ENCODE measurements at regions not wholly inside any gene's neighbourhood (a gene's known extent, or its start where the extent isn't known, plus 50 kb on each side); places are given as distances from the start of the nearest gene placed in this dataset.
A peak's percentile ranks its signal among the peaks of the same experiment; 100 is the strongest.
"Not testable (repeated sequence)": the region's sequence is repeated elsewhere in the genome, so short reads cannot be mapped to it uniquely, and the experiment has no call there.

DNA sequence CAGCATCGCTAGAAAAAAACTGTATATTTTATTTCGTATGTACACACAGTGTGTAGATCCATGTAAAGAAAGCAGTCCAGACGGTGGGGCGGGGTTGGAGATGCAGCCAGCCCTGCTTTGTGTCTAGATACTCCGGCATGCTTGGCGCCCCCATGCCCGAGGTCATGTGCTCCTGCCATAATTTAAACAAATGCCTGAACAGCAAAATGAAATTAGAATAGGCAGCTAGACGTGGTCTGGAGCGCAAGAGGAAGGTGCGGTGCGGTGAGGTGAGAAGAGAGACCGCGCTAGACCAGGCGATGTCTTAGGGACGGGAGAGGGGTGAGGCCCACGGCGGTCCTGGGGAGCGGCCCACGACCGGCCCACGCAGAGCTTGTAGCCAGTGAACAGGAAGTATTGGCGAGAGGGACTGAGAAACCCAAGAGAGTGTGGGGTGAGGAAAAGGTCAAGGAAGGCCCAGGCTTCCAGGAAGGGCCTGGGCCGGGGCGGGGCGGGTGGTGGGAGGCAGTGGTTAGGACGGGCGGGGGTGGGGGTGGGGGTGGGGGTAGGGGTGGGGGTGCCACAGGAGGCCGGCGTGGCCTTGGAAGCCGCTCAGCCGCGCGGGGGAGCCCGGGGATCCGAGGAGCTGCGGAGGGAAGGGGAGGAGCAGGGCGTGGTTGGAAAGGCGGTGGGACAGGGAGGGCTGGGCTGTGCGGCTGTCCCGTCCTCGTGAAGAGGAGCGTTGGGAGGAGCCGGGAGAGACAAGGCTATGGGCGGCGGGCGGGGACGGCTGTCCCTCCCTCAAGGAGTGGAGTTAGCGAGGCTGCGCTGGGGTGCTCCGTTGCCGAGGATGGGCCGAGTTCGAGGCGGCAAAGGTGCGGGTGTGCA is 254.7 kb upstream of the SGCG start:
- H3K4me3 ChIP-seq (replicated peaks; ENCODE audit: low read depth, low read length): peak overlapping the region; percentile 12
- no peak for TF ChIP-seq CTCF (IDR thresholded peaks at IDR 0.05; ENCODE audit: low read length, missing control alignments)
- peak; percentile 8 for DNase-seq (ENCODE audit: low read depth)

DNA sequence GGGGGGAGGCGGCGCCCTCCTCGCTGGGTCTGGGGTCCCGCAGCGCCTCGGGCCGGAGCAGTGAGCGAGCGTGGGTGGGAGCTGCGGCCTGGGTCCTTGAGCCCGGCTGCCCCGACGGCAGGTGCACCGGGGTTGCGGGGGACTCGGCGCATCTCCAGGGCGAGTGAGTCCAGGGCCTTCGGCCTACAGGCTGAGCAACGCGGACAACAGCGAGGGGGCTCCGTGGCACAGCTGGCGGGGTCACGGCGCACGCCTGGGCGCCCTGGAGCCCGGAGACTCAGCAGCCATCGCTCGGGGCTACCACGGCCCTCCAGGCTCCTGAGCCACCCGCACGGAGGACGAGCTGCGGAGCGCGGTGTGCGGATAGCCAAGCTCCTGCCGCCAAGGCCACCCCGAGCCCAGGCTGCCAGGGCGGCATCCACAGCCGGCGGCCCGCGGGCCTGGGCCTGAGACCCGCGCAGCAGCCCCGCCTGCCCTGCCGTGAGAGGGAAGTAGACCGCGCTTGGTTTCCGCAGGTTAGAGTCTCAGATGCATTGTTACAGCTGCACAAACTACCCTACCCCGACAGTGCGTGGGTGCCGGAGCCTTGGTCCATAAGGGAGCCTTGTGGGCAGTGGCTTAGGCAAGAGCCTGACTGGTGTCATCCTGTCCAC is 253.9 kb upstream of the SGCG start:
- H3K4me3 ChIP-seq (replicated peaks; ENCODE audit: low read depth, low read length): no peak overlapping the region
- no peak for TF ChIP-seq CTCF (IDR thresholded peaks at IDR 0.05; ENCODE audit: low read length, missing control alignments)
- no peak for DNase-seq (ENCODE audit: low read depth)

- DNase-seq (ENCODE audit: low read depth); H3K4me3 ChIP-seq (replicated peaks; ENCODE audit: low read depth, low read length): not testable (repeated sequence)
Measured at GRCh38 chr13:22927845-22928244, 252.9 kb upstream of the SGCG start.

DNA sequence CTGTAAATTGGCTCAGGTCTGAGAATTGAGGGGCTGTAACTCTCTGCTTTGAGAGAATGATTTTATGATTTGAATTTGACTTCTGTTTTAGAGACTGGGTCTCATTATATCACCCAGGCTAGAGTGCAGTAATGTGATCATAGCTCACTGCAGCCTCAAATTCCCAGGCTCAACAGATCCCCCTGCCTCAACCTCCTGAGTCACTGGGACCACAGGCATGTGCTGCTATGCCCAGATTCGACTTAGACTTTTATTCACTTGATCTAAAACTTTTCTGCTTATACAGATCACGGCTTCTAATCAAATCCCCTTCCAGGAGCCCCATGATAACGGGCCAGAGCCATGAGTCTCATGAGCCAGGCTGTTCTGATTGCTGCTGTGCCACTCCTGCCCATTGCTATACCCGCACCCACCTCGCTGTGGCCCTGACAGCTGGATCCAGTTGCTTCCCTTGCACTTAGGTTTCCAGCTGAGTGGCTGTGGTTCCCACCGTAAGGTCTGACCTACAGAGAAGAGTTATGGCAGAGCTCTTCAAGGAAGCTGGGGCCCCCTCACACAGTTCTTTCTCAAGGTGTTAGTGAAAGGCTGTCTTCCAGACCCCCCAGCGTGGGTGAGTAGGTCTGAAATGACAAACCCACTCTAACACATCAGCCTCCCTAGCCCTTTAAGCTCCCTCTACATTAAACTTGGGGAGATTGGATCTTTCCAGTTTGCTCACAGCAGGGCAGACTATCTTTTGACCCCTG is 251.2 kb upstream of the SGCG start:
- no peak for TF ChIP-seq CTCF (IDR thresholded peaks at IDR 0.05; ENCODE audit: low read length, missing control alignments)
- H3K4me3 ChIP-seq (replicated peaks; ENCODE audit: low read depth, low read length): no peak overlapping the region
- DNase-seq (ENCODE audit: low read depth): no peak

DNA sequence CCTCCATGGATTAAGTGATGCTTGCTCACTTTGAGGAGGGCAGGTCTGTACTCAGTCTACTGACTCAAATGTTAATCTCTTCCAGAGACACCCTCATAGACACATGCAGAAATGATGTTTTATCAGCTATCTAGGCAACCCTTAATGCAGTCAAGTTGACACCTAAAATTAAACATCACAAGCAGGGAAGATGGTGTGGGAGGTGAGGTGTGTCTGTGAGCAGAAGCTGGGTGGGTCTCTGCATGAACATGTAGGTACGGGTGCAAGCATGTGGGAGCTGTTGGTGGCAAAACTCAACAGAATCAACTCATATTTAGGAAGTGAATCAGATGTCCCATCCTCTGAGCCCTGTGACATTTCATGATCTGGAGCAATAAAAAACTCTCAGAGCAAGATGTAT is 249.2 kb upstream of the SGCG start:
- no peak for DNase-seq (ENCODE audit: low read depth)
- no peak overlapping the region for H3K4me3 ChIP-seq (replicated peaks; ENCODE audit: low read depth, low read length)
- no peak for TF ChIP-seq CTCF (IDR thresholded peaks at IDR 0.05; ENCODE audit: low read length, missing control alignments)

DNA sequence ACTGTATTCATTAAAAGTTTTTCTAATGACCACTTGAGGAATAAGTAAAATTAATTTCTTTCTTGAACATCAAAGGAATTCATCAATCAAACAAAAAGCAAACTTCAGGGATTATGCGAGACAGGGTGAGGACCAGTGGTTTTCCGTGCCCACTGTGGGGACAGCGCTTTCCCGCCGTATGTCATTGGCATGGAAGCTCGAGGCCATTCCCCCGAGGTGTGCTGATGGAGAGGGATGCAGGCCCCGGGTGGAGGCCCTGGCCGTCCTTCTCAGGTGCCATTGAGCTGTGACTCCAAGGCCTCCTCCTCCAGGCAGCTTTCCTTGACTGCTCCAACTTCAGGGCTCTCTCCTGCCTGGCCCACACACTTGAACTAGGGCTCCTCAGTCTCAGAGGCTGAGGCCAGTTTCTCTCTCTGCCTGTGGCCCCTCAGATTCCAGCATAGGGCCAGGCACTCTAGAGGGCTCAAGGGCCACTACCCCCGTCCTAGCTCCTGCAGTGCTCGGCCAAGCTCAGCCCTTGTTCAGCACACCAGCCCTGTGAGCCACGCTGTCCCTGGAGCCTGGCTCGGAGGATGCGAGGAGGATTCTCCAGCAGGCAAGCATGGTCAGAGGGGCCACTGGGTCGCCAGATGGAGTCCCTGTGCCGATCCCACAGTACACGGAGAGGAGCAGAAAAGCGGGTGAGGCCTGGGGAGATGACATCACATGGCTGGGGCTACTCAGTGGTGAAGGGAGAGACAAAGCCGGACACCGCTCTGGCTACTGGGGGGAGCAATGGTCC is 248.0 kb upstream of the SGCG start:
- H3K4me3 ChIP-seq (replicated peaks; ENCODE audit: low read depth, low read length); DNase-seq (ENCODE audit: low read depth): not testable (repeated sequence)

- no peak for TF ChIP-seq CTCF (IDR thresholded peaks at IDR 0.05; ENCODE audit: low read length, missing control alignments)
- DNase-seq (ENCODE audit: low read depth): no peak
- no peak overlapping the region for H3K4me3 ChIP-seq (replicated peaks; ENCODE audit: low read depth, low read length)
Measured at GRCh38 chr13:22933571-22934181, 247.1 kb upstream of the SGCG start.
